Activated CD4-positive, alpha-beta T cell treated with anti-CD3 and anti-CD28 coated beads for 24 hours (primary cell): ENCODE measurements at regions not wholly inside any gene's neighbourhood (a gene's known extent, or its start where the extent isn't known, plus 50 kb on each side); places are given as distances from the start of the nearest gene placed in this dataset.
A peak's percentile ranks its signal among the peaks of the same experiment; 100 is the strongest.
"Not testable (repeated sequence)": the region's sequence is repeated elsewhere in the genome, so short reads cannot be mapped to it uniquely, and the experiment has no call there.

Experiments
- DNase-seq, 2 donors: peaks; one replicate each; pipeline ENCODE4 v3.0.0-alpha.2; 2020; ENCODE audit warnings: low read depth in 2 of 2

DNA sequence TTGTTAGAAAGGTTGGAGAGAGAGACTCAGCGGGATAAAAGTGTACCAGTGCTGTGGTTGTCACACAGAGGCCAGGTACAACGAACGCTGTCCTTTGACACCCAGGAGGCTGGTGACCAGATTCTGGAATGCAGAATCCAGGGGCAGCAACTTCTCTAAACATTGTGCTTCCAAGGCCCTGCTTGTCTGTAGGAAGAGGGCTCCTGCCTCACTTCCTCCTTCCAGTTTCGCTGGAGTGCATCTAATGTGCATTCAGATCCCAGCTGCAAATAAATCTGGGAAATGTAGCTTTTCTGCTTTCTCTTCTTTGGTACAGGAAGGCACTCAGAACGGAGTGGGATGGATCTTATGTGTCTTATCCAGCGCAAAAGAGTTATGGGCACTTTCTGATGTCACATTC is 171.8 kb upstream of the ATP5MC3 start:
- DNase-seq = no peak

DNA sequence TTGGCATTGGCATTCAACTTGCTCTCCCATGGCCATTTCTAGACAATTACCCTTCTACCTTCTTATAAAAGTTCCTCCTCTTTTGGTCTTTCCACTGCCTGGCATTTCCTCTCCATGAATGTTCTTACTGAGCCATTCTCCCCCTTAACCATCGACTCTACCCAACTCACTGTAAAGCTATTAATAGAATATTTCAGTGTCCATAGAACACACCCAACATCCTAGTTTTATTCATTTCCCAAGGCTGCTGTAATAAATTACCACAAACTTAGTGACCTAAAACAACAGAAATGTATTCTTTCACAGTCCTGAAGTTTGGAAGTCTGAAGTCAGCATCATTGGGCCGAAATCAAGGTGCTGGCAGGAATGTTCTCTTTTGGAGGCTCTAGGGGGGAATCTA is 170.0 kb upstream of the ATP5MC3 start:
- no peak for DNase-seq

DNA sequence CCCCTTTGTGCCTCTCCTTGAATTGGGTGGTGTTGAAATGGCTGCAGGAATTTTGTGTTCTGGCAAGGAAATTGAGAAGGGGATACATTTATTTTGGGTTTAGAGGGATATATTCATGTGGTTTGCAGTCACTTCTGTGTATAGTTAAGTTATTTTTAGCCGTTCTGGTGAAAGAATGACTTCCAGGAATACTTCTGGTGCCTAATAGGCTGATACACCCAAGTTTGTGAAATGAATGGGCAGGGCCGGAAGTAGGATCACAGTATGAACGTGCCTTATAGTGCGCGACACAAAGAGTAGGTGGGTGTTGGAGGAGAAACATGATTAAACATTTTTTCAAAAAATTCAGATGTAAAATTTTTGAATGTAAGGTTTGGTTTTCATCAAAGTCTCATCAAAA is 168.6 kb upstream of the ATP5MC3 start:
- no peak for DNase-seq

DNA sequence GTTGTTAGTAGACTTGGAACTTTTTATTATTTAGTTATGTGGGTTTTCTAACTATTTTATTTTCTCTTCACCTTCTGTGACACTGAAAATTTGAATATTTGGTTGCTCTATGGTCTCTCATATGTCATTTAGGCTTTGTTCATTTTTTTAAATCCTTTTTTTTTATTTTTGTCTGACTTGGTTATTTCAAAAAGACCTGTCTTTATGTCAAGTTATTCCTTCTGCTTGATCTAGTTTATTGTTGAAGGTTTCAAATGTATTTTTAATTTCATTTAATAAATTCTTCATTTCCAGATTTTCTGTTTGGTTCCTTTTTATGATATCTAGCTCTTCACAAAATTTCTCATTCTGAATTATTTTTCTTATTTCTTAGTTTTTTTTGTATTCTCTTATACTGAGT is 160.6 kb upstream of the ATP5MC3 start:
- no peak for DNase-seq

DNA sequence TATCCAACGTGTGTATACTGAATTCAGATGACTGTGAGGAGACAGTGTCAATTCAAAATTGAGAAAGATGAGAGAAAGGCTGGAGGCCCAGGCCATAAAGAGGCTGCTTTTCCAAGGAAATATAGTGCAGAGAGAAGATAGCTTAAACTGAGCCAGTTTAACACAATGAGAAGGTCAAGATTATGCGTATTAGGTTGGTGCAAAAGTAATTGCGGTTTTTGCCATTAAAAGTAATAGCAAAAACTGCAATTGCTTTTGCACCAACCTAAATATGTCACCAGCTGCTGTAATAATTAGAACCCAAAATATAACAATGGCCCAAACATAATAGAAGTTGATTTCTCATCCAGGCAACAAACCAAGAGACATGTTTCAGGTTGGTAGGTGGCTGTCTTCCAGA is 148.7 kb upstream of the ATP5MC3 start:
- DNase-seq = no peak

DNA sequence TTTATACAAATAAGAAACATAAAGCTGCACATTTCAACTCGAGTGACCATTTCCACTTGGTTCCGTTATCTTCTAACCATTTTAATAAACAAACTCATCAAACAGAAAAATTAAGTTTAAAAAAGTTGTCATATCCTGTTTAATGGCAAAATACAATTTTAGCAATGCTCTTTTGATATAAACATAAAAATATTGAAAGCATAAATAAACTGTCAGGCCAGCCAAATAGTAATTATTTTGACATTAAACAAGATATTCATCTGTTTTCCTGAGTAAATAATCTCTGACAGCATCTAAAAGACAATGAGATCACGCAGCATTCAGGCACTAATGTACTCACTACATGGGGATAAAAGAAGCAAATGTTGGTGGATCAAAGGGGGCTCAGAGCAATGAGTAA is 145.3 kb upstream of the ATP5MC3 start:
- DNase-seq = no peak

DNA sequence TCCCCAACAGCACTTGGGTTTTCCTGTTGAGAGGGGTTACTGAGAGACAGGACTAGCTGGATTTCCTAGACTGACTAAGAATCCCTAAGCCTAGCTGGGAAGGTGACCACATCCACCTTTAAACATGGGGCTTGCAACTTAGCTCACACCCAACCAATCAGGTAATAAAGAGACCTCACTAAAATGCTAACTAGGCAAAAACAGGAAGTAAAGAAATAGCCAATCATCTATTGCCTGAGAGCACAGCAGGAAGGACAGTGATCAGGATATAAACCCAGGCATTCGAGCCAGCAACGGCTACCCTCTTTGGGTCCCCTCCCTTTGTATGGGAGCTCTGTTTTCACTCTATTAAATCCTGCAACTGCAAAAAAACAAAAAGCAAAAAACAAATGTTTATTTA is 144.7 kb upstream of the ATP5MC3 start:
- DNase-seq = not testable (repeated sequence)

DNA sequence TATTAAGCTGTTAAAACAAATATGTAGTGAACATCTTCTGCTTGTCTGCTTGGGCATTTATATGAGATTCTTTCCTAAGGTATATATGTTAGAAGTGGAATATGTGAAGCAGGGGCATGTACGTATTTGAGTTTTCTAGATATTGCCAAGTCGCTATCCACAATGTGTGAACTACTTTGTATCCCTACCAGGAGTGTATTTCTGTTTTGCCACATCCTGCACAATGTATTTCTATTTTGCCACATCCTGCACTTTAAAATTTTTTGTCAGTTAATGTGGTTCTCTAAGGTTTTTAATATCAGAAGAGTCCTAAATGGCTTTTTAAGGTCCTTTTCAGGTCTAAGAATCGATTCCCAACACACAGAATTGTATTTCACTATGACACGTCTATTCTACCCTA is 141.7 kb upstream of the ATP5MC3 start:
- DNase-seq = no peak

DNA sequence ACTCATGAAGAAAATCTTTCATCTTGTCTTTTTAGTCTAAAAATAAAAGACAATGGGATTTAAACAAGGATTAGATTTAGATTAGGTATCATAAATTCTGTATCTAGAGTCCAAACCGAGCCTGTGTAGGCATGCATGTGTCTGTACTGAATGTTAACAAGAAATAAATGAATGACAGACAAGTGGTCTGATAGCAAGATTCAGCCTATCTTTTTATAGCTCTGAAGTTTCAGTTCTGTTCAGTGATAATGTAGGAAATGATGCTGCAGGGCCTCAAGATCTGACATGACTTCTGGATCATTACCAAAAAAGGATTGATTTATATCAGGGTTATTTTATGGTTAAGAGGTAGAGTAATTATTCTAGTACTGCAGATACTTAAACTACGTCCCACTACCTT is 137.0 kb upstream of the ATP5MC3 start:
- DNase-seq = no peak

DNA sequence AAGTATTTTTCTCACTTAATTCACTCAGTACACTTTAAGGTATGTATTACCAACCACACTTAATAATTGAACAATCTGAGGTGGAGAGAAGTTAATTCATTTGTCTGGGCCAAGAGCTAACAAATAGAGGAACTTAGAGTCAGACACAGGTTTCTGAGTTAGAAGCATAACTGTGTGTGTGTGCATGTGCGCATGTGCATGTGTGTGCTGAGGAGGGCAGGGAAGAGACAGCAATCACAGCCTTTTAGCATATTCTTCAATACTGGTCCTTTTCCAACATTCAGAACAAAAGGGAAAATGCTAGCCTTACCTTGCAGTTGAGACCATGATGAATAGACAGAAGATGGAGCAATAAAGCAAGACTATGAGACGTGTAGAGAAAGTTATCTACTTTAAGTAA is 136.2 kb upstream of the ATP5MC3 start:
- no peak for DNase-seq

DNA sequence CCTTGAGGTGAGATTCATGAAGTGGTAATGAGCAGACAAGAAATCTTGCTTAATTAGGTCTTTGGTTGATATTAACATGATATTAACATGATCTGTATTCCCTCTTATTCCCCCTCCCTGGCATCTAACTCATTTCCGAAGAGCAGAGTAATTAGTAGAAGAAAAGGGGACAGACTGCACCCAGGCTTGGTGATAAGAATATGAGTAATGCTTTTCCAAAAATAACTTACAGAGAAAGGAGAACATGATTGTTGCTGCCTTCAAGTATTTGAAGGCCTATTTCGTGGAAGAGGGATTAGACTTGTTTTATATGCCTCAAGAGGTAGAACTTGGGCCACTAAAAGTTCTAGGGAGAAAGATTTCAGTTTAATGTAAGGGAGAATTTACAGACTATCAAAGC is 130.6 kb upstream of the ATP5MC3 start:
- no peak for DNase-seq

DNA sequence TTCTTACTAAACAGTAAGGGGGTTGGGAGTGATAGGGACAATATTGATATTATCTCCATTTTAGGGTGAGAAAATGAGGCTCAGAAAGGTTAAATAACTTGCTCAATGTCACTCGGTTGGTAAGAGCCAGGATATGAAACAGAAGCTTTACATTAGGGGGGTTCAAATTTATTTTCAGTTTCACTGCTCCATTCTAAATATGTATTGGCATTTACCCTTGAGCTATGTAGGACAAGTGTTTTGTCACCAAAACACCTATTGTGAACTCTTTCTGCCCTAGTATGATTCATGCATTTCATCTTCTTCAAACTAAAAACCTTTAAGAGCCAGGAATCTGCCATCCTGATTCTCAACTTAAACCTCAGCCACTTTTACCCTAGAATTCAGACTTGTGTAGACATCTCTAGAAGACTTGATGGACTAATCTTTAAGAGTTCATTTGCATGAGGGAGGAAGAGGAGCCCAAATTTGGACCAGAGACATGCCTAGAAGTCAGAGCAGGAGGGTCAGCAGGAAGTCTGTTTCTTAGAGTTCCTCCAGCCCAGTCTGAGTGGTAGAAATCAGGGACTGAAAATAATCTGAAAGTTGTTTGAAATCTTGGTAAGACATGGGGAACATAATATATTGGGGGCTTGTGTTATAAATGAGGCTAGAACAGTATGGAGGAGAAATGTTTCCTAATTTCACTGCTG is 129.4 kb upstream of the ATP5MC3 start:
- DNase-seq = no peak

DNA sequence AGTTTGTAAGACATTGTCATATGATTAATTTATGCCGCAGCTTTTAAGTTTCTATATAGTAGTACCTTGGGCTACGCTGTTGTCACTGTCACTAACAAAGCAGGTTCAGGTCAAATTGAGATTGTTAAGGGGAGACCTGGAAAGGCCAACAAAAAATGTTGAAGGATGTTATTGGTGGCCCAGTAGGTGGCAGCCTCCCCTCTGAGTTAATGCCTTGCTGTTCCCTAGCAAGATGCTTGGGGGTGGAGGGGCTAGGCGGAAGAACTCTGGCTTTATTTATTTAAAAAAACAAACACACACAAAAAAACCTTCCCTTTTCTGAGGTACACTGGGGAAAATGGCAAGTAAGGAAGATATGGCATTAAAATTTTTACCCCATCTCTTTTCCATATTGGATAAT is 128.3 kb upstream of the ATP5MC3 start:
- DNase-seq = peak in 1 of 2 donors; percentile 6

DNA sequence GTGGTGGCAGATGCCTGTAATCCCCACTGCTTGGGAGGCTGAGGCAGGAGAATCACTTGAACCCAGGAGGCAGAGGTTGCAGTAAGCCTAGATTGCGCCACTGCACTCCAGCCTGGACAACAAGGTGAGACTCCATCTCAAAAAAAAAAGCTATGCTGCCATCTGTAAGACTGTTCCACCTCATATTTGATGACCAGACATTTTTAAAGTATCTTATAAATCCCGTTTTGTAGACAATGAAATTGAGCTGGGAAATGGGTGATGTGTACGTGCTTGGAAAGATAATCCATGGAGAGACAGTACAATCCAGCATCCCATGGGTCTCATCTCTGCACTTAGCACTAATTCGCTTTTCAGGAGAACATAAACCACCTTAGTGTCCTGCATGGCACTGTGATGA is 126.5 kb upstream of the ATP5MC3 start:
- no peak for DNase-seq

DNA sequence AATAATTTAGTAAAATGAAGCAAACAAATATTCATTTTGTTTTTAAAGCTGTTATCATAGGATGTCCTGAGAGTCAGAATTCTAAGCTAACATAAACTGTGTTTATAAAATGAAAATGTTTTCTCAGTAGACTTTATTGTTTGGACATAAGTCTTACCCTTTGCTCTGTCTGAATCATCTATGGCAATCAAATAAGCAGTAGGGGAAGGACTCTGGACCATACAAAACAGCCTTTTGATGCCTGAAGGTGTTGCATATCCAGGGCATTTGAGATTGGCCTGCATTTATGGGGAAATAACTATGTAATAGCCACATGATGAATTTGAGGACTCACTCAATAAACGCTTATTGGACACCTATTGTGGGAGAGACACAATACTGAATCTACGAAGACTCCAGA is 123.0 kb upstream of the ATP5MC3 start:
- no peak for DNase-seq

DNA sequence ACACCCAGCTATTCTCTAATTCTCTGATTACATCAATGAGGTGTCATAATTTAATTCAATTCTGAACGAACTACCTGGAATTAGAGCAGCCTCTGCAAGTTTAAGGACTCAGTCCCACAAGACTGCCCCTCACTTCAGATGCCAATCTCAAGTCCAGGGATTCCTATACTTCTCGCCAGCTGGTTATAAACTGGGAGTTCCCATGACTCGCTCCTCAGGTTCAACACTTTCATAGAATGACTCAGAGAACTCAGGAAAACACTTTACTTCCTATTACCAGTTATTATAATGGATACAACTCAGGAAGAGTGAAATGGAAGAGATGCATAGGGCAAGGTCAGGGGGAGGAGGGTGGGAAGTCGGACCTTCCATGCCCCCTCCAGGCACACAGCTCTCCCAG is 112.3 kb upstream of the ATP5MC3 start:
- DNase-seq = no peak

DNA sequence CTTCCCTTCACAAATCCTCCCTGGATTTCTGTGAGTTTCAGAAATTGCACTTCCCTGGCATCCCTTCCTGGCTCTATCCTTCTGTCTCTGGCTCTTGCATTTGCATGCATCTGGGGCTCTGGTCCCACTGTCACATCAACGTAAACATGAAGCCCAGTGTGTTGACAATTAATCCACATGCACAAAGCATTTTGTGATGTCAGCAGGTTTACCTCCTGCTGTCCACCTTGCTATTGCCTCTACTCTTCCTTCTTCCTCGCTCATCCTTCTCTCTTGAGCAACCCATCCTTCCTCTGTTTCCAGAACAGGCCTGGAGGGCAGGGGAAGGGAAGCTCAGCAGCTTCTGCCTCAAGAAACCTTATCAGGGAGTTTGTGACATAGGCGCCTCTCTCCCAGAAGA is 111.7 kb upstream of the ATP5MC3 start:
- DNase-seq = no peak

DNA sequence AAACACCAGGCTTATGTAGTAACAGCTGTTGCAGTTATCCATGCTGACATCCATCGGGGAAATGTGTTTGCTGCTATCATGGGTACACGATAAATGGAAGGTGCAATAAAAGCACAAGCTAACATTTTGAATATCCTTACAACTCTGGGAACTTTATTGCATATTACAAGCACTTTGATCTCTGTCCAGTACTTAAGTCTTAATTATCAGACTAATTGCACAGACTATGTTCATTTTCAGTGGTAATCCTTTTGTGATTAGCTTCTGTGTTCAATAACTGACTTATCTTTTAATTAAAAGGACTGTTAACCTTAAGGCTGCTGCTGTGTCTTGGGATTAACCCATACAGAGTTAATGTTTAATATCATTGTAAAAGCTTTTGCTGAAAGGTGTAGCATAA is 101.4 kb upstream of the ATP5MC3 start:
- DNase-seq = no peak

DNA sequence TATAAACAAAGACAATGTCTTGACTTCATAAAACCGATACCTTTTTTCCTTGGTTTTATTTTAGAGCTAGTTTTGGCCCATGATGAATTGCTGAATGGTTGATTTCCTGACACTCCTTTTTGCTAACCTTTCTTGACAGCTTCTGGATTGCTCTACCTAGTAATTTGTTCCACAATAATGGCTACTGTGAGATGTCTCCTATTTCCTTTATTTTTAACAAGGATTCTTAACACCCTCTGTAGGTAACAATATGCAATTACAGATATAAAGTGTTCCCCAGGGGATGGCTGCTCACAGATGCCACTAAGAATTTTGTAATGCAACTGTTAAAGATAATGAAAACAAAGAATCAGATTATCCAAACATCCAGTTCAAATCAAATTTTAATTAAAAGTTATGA is 100.8 kb upstream of the ATP5MC3 start:
- no peak for DNase-seq

DNA sequence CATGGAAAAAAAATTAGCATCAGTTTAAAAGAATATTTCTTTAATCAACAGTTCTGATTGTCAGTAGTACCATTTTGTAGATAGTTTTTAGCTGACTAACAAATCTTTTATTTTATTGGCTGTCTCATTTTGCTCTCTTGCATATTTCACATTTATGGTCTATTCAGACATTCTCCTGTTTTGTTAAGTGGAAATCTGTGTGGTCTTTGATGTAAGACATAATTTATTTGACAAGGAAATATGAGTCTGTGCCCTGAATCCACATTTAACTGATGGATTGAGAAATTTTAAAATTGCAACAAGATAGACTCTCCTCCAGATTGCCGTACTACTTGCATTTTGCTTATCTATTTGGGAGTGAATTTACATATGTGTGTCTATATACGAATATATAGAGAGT is 96.3 kb upstream of the ATP5MC3 start:
- no peak for DNase-seq

DNA sequence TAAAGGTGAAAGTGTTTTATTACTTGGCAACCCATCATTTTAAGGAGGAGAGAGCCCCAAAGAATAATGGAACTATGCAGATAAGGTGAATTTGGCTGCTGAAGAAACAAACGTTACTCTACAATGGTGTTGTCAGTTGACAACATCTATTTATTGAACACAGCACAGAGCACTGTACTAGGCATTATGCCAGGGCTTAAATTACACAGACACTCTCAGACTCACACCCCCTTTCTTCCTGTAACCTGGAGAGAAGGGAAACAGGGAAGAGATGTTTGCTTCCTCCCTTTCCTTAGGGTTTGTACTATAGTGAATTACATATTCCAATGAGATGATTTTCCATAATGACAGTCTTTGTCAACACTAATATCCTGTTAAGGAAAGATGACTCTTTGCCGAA is 94.0 kb upstream of the ATP5MC3 start:
- DNase-seq = no peak

DNA sequence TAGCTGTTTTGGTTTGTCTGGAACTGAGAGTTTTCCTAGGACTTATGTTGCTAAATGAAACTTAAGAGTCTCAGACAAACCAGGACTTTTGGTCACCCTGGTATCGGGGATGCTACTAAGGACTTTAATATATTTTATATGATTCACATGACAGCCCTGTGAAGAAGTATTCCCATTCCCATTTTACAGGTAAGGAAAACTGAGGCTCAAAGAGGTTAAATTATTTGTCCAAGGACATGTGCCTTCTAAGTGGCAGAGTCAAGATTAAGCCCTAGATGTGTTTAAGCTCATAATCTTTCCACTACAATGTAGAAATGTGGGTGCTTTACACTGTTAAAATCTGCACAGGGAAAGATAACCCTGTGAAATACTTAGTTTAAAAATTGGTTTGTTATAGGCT is 77.7 kb upstream of the ATP5MC3 start:
- DNase-seq = no peak

DNA sequence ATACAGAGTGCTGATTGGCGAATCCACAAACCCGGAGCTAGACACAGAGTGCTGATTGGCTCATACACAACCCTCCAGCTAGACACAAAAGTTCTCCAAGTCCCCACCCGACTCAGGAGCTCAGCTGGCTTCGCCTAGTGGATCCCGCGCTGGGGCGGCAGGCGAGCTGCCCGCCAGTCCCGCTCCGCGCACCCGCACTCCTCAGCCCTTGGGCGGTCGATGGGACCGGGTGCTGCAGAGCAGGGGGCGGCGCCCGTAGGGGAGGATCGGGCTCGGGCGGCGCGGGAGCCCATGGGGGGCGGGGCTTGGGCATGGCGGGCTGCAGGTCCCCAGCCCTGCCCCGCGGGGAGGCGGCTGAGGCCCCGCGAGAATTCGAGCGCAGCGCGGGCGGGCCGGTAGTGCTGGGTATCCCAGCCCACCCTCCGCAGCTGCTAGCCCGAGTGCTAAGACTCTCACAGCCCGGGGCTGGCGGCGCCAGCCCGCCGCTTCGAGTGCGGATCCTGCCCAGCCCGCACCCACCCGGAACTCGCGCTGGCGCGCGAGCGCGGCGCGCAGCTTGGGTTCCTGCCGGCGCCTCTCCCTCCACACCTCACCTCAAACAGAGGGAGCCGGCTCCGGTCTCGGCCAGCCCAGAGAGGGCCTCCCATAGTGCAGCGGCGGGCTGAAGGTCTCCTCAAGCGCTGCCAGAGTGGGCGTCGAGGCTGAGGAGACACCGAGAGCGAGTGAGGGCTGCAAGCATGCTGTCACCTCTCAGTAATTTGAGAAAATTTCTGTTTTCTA is 75.5 kb upstream of the ATP5MC3 start:
- no peak for DNase-seq

DNA sequence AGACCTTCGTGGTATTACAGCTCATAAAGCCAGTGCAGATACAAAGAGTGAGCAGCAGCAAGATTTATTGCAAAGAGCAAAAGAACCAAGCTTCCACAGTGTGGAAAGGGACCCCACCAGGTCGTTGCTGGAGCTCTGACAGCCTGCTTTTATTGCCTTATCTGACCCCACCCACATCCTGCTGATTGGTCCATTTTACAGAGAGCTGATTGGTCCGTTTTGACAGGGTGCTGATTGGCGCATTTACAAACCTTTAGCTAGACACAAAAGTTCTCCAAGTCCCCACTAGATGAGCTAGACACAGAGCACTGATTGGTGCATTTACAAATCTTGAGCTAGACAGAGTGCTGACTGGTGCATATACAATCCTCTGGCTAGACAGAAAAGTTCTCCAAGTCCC is 74.9 kb upstream of the ATP5MC3 start:
- DNase-seq = not testable (repeated sequence)
